GM19468 (cell line): ENCODE measurements at regions not wholly inside any gene's neighbourhood (a gene's known extent, or its start where the extent isn't known, plus 50 kb on each side); places are given as distances from the start of the nearest gene placed in this dataset.

Experiments used
- ATAC-seq: cut with Tn5 transposase; IDR thresholded peaks from one replicate; pipeline ENCODE4 v1.9.1; 2021; ENCODE audit warnings: mild to moderate bottlenecking, moderate library complexity, moderate number of reproducible peaks; ENCODE audit not compliant: unreplicated experiment; ENCODE audit errors: extremely low read depth

- ATAC-seq: no peak
These were observed 125.4 kb upstream of the PPP2R2D start for GRCh38 chr10:131775433-131775832.

GRCh38 chr10:131775833-131776232, 125.0 kb upstream of the PPP2R2D start:
- ATAC-seq: no peak

- no peak for ATAC-seq
These were observed 124.3 kb upstream of the PPP2R2D start for GRCh38 chr10:131776496-131776895.

- ATAC-seq: no peak
These were observed 123.6 kb upstream of the PPP2R2D start for GRCh38 chr10:131777162-131777561.

DNA sequence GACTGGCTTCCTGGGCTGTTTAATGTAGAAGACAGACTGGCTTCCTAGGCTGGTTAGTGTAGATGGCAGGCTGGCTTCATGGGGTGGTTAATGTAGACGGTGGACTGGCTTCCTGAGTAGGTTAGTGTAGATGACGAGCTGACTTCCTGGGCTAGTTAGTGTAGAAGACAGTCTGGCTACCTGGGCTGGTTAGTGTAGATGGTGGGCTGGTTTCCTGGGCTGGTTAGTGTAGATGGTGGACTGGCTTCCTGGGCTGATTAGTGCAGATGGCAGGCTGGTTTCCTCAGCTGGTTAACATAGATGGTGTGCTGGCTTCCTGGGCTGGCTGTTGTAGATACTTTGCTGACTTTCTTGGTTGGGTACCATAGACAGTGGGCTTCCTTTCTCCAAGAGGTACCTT, 122.9 kb upstream of the PPP2R2D start:
- no peak for ATAC-seq

DNA sequence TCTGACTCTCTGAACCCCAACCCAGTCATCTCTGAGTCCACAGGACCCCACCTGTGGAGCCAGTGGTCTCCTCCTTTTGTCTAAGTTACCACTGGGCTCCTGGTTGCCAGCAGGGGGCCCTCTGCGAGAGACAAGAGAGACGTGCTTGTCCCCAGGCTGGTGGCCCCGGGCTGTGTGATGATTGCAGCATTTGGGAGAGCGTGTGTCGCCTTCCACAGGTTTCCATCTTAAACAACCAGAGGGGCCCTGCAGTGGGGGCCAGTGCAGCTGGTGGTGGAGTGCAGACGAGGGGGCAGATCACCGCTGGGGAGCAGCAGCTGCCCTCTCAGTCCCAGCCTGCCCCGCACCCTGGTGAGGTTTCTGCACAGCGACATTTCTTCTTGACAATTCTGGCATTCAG, 122.4 kb upstream of the PPP2R2D start:
- ATAC-seq: no peak

DNA sequence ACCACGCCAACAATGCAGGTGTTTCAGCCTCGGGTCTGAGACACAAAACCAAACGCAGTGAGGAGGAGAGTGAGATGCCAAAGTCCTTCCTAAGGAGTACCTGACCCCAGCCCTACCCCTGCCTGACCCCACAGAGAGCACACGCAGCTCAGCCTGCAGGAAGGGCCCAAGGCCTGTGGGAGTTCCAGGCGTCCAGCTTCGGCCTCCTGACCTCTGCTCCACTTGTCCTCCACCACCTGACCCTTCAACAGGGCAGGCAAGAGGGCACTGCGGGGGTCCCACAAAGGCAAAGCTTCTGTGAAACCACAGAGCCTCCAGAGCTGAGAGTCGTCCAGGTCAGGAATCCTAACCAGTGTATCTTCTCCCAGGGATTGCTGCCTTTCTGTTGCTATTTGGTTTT, 122.0 kb upstream of the PPP2R2D start:
- ATAC-seq: no peak

GRCh38 chr10:131779661-131780394, 121.0 kb upstream of the PPP2R2D start:
- ATAC-seq: no peak

DNA sequence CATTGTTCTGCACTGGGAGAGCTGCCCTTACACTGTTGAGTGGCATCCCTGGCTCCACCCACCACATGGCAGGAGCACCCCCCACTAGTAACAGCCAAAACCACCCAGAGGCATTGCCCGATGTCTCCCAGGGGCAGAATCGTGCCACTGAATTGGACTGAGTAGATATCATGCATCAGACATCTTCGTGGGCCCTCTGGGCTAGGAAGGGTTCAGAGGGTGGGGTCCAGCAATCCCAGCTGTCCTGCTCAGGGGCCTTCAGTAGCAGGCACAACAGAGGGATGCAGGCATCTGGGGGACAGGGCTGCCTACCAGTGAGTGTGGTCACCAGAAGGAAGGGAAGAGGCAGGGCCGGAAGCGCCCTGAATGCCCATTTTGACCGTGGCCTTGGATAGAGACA, 119.7 kb upstream of the PPP2R2D start:
- ATAC-seq: no peak

DNA sequence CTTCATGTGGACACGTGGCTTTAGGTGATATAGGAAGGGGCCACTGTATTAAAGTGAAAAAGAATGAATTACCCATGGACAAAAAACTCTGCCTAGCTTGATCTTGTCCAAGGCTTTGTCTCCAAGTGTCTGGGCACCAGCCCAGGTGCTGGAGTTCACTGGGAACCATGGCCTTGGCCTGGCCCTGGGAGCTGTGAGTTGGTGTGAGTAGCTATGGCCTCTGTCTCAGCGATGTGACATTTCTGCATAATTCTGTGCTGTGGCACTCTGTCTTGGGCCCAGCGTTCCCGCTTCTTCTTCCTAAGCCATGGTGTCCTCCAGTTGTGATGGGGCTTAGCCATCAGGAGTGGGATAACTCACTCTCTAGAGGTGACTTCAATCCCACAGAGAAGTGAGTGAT, 119.0 kb upstream of the PPP2R2D start:
- ATAC-seq: no peak

- no peak for ATAC-seq
These were observed 116.3 kb upstream of the PPP2R2D start for GRCh38 chr10:131784363-131785120.

DNA sequence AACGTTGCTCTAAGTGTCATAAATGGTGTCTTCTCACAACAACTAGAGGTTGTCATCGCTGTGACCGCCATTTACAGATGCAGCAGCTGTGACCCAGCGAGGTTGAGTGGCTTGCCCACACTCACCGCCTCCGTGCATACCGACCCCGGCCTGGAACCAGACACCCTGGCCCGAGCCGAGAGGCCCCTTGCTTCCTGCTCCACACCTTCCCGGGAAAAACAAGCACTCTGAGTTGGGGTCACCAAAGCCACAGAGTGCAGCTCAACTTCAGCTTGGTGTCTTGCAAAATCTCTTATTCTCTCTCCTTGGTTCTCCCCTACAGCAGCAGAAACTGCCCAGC, 115.7 kb upstream of the PPP2R2D start:
- ATAC-seq: no peak

DNA sequence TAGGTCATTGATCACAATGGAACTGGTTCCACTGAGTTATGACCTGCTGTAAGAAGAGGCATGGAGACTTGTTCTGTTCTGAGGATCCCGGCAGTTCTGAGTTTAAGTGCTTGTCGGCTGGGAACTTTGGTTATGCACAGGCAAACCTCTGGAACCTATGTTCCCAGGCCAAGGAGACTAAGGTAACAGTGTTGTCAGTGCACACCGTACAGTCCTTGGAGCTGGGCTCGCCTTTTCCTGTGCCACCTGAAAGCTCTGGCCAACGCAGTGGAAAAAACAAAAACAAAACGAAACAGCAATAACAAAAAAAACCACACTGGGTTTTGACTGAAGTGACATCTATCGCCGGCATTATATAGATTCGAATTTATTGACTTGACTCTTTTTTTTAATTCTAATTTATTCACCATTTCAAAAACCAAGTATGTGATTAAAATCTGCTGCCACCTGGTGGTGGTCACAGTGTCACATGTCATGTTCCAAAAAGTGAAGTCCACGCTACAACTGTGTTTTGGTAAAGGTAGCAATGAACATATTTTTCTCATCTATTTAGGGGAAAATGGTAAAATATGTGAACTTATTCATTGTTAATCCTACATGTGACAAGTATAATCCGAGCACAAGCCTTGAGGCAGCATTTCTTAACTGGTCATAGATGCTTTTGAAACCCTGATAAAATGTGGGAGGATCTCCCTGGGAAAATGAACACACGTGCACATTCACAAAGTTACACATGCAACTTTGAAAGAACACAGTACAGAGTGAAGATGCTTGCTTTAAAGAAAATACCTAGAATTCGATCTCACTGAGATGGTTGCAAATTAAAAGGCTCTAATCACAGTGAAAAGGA, 113.8 kb upstream of the PPP2R2D start:
- no peak for ATAC-seq

- no peak for ATAC-seq
These were observed 112.8 kb upstream of the PPP2R2D start for GRCh38 chr10:131787961-131788360.

GRCh38 chr10:131788386-131788785, 112.4 kb upstream of the PPP2R2D start:
- no peak for ATAC-seq

DNA sequence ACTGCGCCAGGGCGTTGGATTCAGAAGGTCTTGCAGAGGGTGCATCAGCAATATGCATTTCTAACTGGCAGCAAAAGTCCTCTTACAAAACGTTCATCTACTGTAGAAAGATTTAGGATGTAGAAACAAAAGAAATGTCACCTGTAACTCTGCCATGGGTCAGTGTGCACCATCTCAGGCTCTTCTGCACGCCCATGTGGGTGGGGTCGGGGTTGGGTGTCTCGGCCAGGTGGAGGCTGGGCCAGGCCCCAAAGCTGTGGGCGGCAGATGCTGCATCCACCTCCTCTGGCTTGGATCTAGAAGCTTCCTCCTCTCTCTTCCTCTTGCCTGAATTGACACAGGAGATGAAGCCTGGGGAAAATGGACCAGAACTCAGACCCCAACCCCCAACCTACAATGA, 111.3 kb upstream of the PPP2R2D start:
- ATAC-seq: no peak

- ATAC-seq: no peak
These were observed 110.8 kb upstream of the PPP2R2D start for GRCh38 chr10:131790021-131790420.

GRCh38 chr10:131792011-131792651, 108.7 kb upstream of the PPP2R2D start:
- ATAC-seq: no peak

DNA sequence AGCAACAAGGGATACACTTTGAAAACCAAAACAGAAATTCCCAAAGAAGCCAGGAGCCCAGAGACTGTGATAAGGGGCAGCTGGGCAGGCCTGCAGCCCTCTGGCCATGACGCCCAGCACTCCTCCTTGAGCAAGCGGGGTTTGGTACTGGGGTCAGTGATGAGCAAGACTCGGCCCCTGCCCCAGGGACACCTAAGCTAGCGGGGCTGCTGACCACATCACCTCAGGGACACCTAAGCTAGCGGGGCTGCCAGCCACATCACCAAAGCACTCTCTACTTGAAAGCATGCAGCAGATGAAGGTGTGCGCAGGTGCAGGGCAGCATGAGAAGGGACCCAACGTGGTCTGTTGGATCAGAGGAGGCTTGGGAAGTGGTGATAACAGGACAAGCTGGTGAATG, 108.0 kb upstream of the PPP2R2D start:
- ATAC-seq: no peak

DNA sequence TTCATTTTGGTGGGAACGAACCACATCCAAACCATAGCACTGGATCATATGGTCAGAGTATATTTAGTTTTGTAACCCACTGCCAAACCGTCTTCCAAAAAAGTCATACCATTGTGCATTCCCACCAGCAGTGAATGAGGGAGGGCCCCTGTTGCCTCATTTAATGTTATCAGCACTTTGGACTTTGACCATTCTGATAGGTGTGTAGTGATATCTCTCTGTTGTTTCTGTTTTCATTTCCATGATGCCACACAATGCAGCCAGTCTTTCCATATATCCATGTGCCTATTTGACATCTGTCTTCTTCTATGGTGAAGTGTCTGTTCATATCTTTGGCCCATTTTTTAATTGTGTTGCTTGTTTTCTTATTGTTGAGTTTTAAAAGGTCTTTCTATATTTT, 105.0 kb upstream of the PPP2R2D start:
- ATAC-seq: no peak

DNA sequence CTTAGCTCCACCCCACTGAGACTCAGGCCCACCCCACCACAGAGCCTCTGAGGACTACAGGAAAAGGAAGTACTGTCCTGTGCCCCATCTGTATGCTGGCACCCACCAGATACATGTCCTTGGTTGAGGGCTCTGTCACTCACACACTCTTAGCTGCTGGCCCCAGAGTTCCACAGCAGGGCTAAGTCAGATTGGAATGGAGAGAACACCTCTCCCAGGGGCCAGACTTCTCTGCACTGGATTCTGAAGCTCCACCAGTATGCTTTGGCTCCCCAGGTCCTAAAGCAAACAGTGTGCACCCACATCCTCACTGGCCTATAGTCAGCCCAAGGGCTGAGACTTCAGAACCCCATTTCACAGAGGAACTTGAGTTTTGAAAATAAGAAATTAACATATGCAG, 103.2 kb upstream of the PPP2R2D start:
- ATAC-seq: no peak
